HepG2 (cell line): ENCODE measurements at regions not wholly inside any gene's neighbourhood (a gene's known extent, or its start where the extent isn't known, plus 50 kb on each side); places are given as distances from the start of the nearest gene placed in this dataset.
A peak's percentile ranks its signal among the peaks of the same experiment; 100 is the strongest.

Experiments used
- ATF7 ChIP-seq, 2 experiments: fragments of 450-650 bp in 1 of 2; sonication (generic) in 1 of 2; formaldehyde crosslinking in 1 of 2; IDR thresholded peaks; 2 replicates each; pipeline versions ENCODE4 v1.4.0 to v1.6.1; 2016 to 2020; ENCODE audit warnings: antibody characterized with exemption in 1 of 2, mild to moderate bottlenecking in 1 of 2, missing genetic modification reagents in 1 of 2
- NFE2 ChIP-seq: sonication (generic); formaldehyde crosslinking; IDR thresholded peaks from 2 replicates; pipeline ENCODE4 v1.4.0; 2020; ENCODE audit warnings: missing genetic modification reagents
- NFIB ChIP-seq: sonication (generic); formaldehyde crosslinking; IDR thresholded peaks from 2 replicates; pipeline ENCODE4 v1.9.0; 2021; ENCODE audit warnings: missing genetic modification reagents, mild to moderate bottlenecking, borderline replicate concordance
- POLR2G ChIP-seq: fragments of 200-400 bp; formaldehyde crosslinking; IDR thresholded peaks from 2 replicates; pipeline ENCODE4 v1.6.1; 2018; ENCODE audit warnings: mild to moderate bottlenecking, low read depth, low read length, moderate library complexity
- RBFOX2 ChIP-seq: fragments of 200-400 bp; formaldehyde crosslinking; IDR thresholded peaks from 2 replicates; pipeline ENCODE4 v1.6.1; 2017; ENCODE audit warnings: low read depth, mild to moderate bottlenecking, low read length
- RFX1 ChIP-seq: fragments of 450-650 bp; IDR thresholded peaks from 2 replicates; pipeline ENCODE4 v1.6.1; 2017
- SALL1 ChIP-seq: sonication (generic); formaldehyde crosslinking; IDR thresholded peaks from 2 replicates; pipeline ENCODE4 v1.8.0; 2022; ENCODE audit warnings: mild to moderate bottlenecking, missing genetic modification reagents
- SOX6 ChIP-seq, 2 experiments: fragments of 450-650 bp in 1 of 2; sonication (generic) in 1 of 2; formaldehyde crosslinking in 1 of 2; IDR thresholded peaks; 2 replicates each; pipeline versions ENCODE4 v1.4.0 to v1.6.1; 2017 to 2020; ENCODE audit warnings: antibody characterized with exemption in 1 of 2, mild to moderate bottlenecking in 1 of 2, missing genetic modification reagents in 1 of 2
- TBP ChIP-seq: sonication (generic); formaldehyde crosslinking; IDR thresholded peaks from 2 replicates; pipeline ENCODE4 v1.5.0; 2020; ENCODE audit warnings: missing genetic modification reagents
- TP53 ChIP-seq: sonication (generic); formaldehyde crosslinking; conservative IDR thresholded peaks from 2 replicates; pipeline ENCODE4 v1.4.0; 2020; ENCODE audit warnings: missing genetic modification reagents
- ZNF30 ChIP-seq: sonication (generic); formaldehyde crosslinking; IDR thresholded peaks from 2 replicates; pipeline ENCODE4 v1.5.0; 2020; ENCODE audit warnings: mild to moderate bottlenecking, missing genetic modification reagents
- ZNF569 ChIP-seq: sonication (generic); formaldehyde crosslinking; IDR thresholded peaks from 2 replicates; pipeline ENCODE4 v1.5.0; 2020; ENCODE audit warnings: mild to moderate bottlenecking, missing genetic modification reagents, moderate library complexity, borderline replicate concordance
- ZNF629 ChIP-seq: sonication (generic); formaldehyde crosslinking; conservative IDR thresholded peaks from 2 replicates; pipeline ENCODE4 v1.5.0; 2020; ENCODE audit warnings: missing genetic modification reagents
- TF ChIP-seq, protein P1 (sequence below): IDR thresholded peaks from 2 replicates; pipeline ENCODE4 v1.6.1; 2016
- TF ChIP-seq, protein P2 (sequence below): sonication (generic); formaldehyde crosslinking; IDR thresholded peaks from 2 replicates; pipeline ENCODE4 v1.4.0; 2020; ENCODE audit warnings: missing genetic modification reagents, mild to moderate bottlenecking, borderline replicate concordance
- TF ChIP-seq, protein P3 (sequence below): sonication (generic); formaldehyde crosslinking; IDR thresholded peaks from 2 replicates; pipeline ENCODE4 v1.4.0; 2020; ENCODE audit warnings: missing genetic modification reagents
- TF ChIP-seq, protein P4 (sequence below): sonication (generic); formaldehyde crosslinking; IDR thresholded peaks from 2 replicates; pipeline ENCODE4 v1.5.0; 2020; ENCODE audit warnings: missing genetic modification reagents
- TF ChIP-seq, protein P5 (sequence below): sonication (generic); formaldehyde crosslinking; IDR thresholded peaks from 2 replicates; pipeline ENCODE4 v1.4.0; 2020; ENCODE audit warnings: missing genetic modification reagents, borderline replicate concordance
- TF ChIP-seq, protein P6 (sequence below): sonication (generic); formaldehyde crosslinking; IDR thresholded peaks from 2 replicates; pipeline ENCODE4 v1.4.0; 2020; ENCODE audit warnings: low read depth, missing genetic modification reagents

DNA sequence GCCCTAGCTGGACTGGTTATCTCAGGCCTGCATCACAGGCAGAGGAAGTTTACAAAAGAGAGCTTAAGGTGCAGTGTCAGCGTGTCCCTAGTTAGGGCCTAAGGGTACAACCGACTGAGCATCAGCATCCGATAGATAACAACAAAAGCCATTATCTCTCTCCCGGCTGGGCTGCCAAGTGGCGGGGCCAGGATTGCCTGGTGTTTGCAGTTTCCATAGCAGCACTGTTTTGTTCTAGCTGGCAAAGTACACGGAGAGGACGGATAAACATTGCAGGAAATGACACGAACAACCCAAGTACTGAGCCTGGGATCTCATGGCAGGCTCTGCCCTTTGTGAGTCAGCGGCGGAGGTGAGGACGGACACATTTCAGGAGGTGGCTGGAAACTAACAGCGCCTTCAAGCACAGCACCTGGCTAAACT lies 104.7 kb upstream of the NOCT start (continued):
- peak; percentile 73 for TF ChIP-seq RFX1
- TF ChIP-seq, protein P1, sequence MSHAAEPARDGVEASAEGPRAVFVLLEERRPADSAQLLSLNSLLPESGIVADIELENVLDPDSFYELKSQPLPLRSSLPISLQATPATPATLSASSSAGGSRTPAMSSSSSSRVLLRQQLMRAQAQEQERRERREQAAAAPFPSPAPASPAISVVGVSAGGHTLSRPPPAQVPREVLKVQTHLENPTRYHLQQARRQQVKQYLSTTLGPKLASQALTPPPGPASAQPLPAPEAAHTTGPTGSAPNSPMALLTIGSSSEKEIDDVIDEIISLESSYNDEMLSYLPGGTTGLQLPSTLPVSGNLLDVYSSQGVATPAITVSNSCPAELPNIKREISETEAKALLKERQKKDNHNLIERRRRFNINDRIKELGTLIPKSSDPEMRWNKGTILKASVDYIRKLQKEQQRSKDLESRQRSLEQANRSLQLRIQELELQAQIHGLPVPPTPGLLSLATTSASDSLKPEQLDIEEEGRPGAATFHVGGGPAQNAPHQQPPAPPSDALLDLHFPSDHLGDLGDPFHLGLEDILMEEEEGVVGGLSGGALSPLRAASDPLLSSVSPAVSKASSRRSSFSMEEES (CRISPR knock-in tag), result no peak
- no peak for TF ChIP-seq SOX6 (IDR thresholded peaks at IDR 0.05)
- peak; percentile 64 for TF ChIP-seq SOX6 (CRISPR knock-in tag; IDR thresholded peaks at IDR 0.05)
- TF ChIP-seq, protein P2, sequence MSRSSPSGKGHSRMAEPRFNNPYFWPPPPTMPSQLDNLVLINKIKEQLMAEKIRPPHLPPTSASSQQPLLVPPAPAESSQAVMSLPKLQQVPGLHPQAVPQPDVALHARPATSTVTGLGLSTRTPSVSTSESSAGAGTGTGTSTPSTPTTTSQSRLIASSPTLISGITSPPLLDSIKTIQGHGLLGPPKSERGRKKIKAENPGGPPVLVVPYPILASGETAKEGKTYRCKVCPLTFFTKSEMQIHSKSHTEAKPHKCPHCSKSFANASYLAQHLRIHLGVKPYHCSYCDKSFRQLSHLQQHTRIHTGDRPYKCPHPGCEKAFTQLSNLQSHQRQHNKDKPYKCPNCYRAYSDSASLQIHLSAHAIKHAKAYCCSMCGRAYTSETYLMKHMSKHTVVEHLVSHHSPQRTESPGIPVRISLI (CRISPR knock-in tag), result no peak
- TF ChIP-seq ZNF30 (CRISPR knock-in tag), result no peak
- no peak for TF ChIP-seq ATF7 (IDR thresholded peaks at IDR 0.05)
- no peak for TF ChIP-seq ATF7 (CRISPR knock-in tag; IDR thresholded peaks at IDR 0.05)
- TF ChIP-seq SALL1 (CRISPR knock-in tag), result 0 out of 2 replicates have a peak, but pooled peaks have one; percentile 12
- TF ChIP-seq TBP (CRISPR knock-in tag), result no peak
- no peak for TF ChIP-seq TP53 (CRISPR knock-in tag)
- TF ChIP-seq, protein P3, sequence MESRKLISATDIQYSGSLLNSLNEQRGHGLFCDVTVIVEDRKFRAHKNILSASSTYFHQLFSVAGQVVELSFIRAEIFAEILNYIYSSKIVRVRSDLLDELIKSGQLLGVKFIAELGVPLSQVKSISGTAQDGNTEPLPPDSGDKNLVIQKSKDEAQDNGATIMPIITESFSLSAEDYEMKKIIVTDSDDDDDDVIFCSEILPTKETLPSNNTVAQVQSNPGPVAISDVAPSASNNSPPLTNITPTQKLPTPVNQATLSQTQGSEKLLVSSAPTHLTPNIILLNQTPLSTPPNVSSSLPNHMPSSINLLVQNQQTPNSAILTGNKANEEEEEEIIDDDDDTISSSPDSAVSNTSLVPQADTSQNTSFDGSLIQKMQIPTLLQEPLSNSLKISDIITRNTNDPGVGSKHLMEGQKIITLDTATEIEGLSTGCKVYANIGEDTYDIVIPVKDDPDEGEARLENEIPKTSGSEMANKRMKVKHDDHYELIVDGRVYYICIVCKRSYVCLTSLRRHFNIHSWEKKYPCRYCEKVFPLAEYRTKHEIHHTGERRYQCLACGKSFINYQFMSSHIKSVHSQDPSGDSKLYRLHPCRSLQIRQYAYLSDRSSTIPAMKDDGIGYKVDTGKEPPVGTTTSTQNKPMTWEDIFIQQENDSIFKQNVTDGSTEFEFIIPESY (CRISPR knock-in tag), result no peak
- no peak for TF ChIP-seq NFIB
- TF ChIP-seq, protein P4, sequence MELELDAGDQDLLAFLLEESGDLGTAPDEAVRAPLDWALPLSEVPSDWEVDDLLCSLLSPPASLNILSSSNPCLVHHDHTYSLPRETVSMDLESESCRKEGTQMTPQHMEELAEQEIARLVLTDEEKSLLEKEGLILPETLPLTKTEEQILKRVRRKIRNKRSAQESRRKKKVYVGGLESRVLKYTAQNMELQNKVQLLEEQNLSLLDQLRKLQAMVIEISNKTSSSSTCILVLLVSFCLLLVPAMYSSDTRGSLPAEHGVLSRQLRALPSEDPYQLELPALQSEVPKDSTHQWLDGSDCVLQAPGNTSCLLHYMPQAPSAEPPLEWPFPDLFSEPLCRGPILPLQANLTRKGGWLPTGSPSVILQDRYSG (CRISPR knock-in tag), result no peak
- TF ChIP-seq, protein P5, sequence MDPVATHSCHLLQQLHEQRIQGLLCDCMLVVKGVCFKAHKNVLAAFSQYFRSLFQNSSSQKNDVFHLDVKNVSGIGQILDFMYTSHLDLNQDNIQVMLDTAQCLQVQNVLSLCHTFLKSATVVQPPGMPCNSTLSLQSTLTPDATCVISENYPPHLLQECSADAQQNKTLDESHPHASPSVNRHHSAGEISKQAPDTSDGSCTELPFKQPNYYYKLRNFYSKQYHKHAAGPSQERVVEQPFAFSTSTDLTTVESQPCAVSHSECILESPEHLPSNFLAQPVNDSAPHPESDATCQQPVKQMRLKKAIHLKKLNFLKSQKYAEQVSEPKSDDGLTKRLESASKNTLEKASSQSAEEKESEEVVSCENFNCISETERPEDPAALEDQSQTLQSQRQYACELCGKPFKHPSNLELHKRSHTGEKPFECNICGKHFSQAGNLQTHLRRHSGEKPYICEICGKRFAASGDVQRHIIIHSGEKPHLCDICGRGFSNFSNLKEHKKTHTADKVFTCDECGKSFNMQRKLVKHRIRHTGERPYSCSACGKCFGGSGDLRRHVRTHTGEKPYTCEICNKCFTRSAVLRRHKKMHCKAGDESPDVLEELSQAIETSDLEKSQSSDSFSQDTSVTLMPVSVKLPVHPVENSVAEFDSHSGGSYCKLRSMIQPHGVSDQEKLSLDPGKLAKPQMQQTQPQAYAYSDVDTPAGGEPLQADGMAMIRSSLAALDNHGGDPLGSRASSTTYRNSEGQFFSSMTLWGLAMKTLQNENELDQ (CRISPR knock-in tag), result no peak
- no peak for TF ChIP-seq NFE2 (CRISPR knock-in tag)
- TF ChIP-seq ZNF629, result no peak
- no peak for TF ChIP-seq ZNF569 (CRISPR knock-in tag)
- TF ChIP-seq RBFOX2, result no peak
- no peak for TF ChIP-seq POLR2G
- TF ChIP-seq, protein P6, sequence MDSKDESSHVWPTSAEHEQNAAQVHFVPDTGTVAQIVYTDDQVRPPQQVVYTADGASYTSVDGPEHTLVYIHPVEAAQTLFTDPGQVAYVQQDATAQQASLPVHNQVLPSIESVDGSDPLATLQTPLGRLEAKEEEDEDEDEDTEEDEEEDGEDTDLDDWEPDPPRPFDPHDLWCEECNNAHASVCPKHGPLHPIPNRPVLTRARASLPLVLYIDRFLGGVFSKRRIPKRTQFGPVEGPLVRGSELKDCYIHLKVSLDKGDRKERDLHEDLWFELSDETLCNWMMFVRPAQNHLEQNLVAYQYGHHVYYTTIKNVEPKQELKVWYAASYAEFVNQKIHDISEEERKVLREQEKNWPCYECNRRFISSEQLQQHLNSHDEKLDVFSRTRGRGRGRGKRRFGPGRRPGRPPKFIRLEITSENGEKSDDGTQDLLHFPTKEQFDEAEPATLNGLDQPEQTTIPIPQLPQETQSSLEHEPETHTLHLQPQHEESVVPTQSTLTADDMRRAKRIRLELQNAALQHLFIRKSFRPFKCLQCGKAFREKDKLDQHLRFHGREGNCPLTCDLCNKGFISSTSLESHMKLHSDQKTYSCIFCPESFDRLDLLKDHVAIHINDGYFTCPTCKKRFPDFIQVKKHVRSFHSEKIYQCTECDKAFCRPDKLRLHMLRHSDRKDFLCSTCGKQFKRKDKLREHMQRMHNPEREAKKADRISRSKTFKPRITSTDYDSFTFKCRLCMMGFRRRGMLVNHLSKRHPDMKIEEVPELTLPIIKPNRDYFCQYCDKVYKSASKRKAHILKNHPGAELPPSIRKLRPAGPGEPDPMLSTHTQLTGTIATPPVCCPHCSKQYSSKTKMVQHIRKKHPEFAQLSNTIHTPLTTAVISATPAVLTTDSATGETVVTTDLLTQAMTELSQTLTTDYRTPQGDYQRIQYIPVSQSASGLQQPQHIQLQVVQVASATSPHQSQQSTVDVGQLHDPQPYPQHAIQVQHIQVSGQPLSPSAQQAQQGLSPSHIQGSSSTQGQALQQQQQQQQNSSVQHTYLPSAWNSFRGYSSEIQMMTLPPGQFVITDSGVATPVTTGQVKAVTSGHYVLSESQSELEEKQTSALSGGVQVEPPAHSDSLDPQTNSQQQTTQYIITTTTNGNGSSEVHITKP, result no peak
